ENCODE measurements at regions not wholly inside any gene's neighbourhood (a gene's known extent, or its start where the extent isn't known, plus 50 kb on each side); places are given as distances from the start of the nearest gene placed in this dataset.

GRCh38 chr5:56288873-56289601, 55.9 kb upstream of the ANKRD55 start:
- TF ChIP-seq CTCF (IDR thresholded peaks at IDR 0.05) (no peak), POLR2A (IDR thresholded peaks at IDR 0.05) (no peak)
